Endothelial cell of hepatic sinusoid (primary cell): ENCODE measurements at regions not wholly inside any gene's neighbourhood (a gene's known extent, or its start where the extent isn't known, plus 50 kb on each side); places are given as distances from the start of the nearest gene placed in this dataset.
"Not testable (repeated sequence)": the region's sequence is repeated elsewhere in the genome, so short reads cannot be mapped to it uniquely, and the experiment has no call there.

Source experiments
- in situ Hi-C: cut with HindIII; loops from 2 replicates; pipeline ENCODE4 v1.10.0; 2017; ENCODE audit warnings: low sequenced_read_pairs

GRCh38 chr11:86171627-86172026, 72.9 kb upstream of the EED start:
- in situ Hi-C loops: no loop called here

- in situ Hi-C loops: no loop called here
Measured at GRCh38 chr11:86167499-86168164, 76.9 kb upstream of the EED start.

- in situ Hi-C loops: not testable (repeated sequence)
Measured at GRCh38 chr11:86166287-86166686, 78.3 kb upstream of the EED start.

DNA sequence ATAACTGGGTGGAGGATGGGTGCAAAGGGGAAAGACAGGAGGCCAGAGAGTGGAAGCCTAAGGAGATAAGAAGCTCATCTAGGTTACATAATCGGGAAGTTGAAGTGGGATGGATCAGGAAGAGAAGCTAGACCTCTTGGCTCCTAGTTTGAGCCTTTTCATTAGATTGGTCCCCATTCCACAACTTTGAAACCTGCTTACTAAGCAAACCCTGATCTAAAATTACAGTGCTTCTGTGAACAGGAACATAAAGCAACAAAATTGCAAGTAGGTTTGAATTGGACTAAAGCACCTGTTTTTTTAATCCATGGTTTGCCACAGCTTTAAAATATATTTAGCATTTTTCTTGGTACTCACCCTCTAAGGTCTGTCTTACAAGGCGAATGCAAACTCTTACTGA, 80.4 kb upstream of the EED start:
- in situ Hi-C loops: loop anchor here (5.0 kb wide), 1 partner anchor 47 kb away; no protein-coding TSS in a partner anchor

- in situ Hi-C loops: loop anchor here (5.0 kb wide), 1 partner anchor 46 kb away; no protein-coding TSS in a partner anchor
Measured at GRCh38 chr11:86163221-86163876, 81.2 kb upstream of the EED start.

DNA sequence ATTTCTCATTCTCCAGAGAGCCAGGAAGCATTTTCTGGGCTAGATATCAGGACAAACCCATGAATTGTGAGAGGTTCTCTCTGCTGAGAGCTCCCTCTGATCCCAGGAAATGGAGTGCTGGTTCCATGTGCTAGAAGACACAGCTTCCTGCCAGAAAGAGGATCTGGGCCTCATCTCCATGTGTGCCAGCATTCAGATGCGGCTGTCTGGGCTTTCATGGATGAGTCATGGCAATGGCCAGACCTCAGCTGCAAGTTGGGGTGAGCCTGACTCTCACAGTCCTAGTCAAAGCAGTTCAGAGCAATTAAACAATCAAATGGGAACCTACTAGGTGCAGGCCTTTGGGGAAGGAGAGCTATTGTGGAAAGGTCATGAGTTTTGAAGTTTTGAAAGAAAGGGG, 82.3 kb upstream of the EED start:
- in situ Hi-C loops: loop anchor here (5.0 kb wide), 1 partner anchor 45 kb away; no protein-coding TSS in a partner anchor

GRCh38 chr11:86161837-86162236, 82.7 kb upstream of the EED start:
- in situ Hi-C loops: loop anchor here (5.0 kb wide), 1 partner anchor 45 kb away; no protein-coding TSS in a partner anchor

DNA sequence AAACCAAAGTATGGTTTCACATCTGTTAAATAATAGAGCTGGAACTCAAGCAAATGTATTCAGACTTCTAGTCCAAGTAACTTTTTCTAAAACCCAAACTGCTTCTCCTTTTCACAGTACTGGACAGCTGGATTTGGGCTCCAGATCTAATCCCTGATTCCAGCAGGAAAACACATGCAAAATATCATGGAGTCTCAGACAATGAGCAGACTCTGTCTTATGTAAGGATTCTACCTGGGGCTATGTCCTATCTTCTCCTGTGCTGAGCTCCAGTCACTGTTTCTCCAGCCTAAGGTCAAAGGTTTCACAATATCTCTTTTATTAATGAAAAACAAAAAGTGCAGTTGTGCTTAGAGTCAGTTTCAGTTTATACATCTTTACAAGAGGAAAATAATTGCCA, 83.2 kb upstream of the EED start:
- in situ Hi-C loops: loop anchor here (5.0 kb wide), 1 partner anchor 44 kb away; no protein-coding TSS in a partner anchor

DNA sequence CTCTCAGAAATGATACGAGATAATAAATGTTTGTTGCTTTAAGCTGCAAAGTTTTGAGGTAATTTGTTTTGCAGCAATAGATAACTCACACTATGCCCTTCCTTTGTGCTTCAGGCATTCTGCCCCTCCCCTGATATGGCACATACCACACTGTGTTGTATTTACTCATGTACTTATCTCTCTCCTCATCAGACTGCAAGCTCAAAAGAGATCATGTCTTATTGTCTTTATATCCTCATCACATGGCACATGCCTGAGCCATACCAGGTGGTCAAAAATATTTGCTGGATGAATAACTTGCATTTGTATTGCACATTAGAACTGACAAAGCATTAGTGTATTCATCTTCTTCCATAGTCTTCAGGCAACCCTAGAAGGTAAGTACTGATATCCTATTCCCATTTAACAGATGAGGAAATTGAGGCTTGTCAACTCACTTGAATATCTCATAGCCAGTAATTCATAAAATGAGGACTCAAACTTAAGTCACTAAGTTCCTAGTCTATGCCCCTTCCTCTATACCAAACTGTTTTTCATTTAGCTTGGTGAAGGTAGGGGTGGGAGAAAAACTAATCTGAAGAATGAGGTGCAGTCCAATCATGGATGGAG, 83.9 kb upstream of the EED start:
- in situ Hi-C loops: loop anchor here (5.0 kb wide), 1 partner anchor 43 kb away; no protein-coding TSS in a partner anchor

DNA sequence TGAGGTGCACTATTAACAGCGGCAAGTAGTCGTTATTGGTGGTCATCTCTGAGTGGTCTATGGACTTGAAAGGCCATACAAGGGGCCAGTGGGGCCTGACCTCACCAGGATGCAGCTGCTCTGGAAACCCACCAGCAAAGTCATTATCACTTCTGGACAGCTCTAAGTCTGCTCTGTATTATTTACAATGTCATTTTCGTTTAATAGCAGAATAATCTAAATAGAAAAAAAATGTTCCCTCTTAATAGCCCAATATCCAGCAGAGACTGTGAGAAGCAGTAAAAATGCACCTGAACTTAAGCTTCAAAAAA, 85.0 kb upstream of the EED start:
- in situ Hi-C loops: no loop called here

DNA sequence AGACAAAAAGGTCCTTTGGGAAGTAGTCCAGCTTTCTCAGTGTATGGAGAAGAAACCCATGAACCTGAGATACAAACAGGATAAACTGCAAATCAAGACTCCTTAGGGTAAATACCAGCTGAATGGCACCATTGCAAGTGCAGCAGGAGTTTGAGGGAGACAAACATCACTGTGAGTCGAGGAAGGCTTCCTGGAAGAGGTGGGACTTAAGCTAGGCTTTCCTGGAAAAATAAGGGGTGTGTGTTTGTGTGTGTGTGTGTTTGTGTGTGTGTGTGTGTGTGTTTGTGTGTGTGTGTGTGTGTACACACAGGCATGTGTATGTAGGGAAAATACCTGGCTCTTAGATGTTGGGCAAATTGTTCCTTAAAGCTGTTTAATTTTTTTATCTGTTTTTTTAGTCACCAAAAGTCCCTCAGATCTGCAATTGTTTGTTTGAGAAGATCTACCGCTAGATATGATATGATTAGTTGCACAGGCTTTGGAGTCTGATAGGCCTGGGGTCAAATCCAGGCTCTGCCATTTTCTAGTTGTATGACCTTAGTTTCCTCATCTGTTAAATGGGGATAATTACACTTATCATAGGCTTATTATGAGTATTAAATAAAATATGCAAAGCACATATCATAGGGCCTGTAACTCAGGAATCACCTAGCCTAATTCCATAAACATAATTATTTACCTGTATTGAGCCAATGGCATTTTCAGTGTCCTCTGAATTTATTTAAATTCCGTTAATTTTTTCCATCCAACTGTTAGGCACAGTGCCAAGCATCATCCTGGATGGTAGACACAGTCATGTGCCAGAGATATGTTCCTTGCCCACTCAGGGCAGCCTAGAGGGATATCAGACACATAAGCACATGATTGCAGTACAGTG, 85.6 kb upstream of the EED start:
- in situ Hi-C loops: no loop called here

- in situ Hi-C loops: no loop called here
Measured at GRCh38 chr11:86157797-86158378, 86.7 kb upstream of the EED start.

DNA sequence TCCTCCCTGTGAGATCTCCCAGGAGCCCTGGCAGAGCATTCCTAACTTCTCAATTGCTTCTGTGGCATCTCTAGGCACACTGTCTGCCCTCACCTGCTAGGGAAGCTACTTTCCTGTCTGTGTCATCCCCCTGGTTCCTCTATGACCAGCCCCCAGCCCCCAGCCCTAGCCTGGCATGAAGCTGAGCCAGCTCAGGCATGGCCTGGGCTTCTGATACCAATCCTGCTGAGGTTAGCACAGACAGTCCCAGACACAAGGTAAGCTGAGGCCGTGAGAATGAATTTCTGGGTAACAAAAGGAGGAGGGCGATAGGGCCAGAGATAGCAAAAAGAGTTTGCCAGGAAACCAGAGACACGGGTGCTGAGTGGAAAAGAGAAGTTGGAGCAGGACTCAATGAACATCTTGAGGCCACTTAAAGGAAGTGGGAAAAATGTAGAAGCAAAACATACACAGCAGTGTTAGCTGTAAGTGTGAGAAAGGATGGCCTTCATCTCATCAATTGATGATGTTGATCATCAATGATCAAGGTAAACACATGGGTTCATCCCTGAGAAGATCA, 87.6 kb upstream of the PICALM start:
- in situ Hi-C loops: no loop called here

- in situ Hi-C loops: no loop called here
Measured at GRCh38 chr11:86155200-86155844, 86.4 kb upstream of the PICALM start.

DNA sequence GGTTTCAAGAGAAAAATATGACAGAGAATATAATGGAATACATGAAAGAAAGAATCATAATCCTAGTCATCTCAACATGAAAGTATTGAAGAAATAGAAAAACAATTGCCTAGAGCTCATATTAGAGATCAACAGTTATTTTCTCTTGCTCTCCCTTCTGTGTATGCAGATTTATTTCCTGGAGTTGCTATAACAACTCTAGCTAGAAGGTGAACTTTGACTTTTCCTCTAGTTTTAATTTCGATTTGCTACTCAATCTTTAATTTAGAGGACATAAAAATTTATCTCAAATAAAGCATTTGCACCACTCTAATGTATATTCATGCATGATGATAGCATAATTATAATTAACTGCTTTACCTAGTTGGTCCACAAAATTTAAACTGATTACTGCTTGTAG, 84.6 kb upstream of the PICALM start:
- in situ Hi-C loops: no loop called here

GRCh38 chr11:86152901-86153300, 84.0 kb upstream of the PICALM start:
- in situ Hi-C loops: no loop called here

DNA sequence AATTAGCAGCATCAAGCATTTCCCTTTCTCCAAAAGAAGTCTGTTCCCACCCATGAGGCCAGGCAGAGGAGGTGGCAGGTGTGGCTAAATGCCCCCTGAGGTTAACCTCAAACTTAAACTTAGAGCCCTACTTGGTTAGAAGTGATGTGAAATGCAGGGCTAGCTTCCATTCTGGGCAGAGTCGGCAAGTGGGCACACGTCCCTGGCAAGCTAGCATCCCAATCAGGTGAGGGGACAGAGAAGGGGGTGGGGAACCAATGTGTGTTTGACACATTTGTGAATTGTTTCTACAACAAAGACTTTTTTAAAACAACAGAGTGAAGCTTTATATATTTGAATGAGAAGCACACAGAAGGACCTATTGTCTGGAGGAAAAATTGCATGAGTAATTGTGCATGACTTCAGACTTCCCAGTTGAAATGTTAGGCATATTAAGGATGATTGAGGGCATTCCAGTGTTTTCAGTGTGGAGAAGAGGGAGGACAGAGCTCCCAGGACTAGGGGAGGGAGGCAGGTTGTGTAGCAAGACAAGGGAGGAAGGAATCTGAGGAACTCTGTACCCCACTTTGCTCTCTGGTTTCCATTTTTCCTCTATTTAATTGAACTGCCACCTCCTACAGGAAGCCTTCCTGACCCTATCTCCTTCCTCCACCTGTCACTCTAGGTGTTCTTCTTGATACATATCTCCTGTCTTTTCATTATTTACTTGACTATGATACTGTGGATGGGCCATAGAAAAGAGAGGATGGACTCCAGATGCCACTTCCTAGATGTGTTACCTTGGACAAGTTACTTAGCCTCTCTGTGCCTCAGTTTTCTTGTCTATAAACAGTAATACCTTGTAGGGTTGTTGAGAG, 83.3 kb upstream of the PICALM start:
- in situ Hi-C loops: no loop called here

- in situ Hi-C loops: no loop called here
Measured at GRCh38 chr11:86151174-86152005, 82.5 kb upstream of the PICALM start.
